Body of pancreas (tissue), 4 donors: ENCODE measurements at regions not wholly inside any gene's neighbourhood (a gene's known extent, or its start where the extent isn't known, plus 50 kb on each side); places are given as distances from the start of the nearest gene placed in this dataset.

ENCODE experiments used
- CTCF ChIP-seq, 7 experiments: fragments of 450-650 bp in 4 of 7; fragments of 200-600 bp in 3 of 7; sonication (generic) in 3 of 7; IDR thresholded peaks; one replicate each; pipeline ENCODE4 v1.5.1; 2016 to 2019; ENCODE audit warnings: antibody characterized with exemption in 7 of 7
- POLR2A ChIP-seq, 3 donors: fragments of 450-650 bp; IDR thresholded peaks; one replicate each; pipeline ENCODE4 v1.6.1; 2016; ENCODE audit warnings: antibody characterized with exemption in 3 of 3, mild to moderate bottlenecking in 2 of 3

GRCh38 chr11:70672991-70673653 lies 274.8 kb downstream of the CTTN start:
- no peak for TF ChIP-seq CTCF (IDR thresholded peaks at IDR 0.05)
- TF ChIP-seq POLR2A (IDR thresholded peaks at IDR 0.05) = no peak
